Natural killer cell (primary cell): ENCODE measurements at regions not wholly inside any gene's neighbourhood (a gene's known extent, or its start where the extent isn't known, plus 50 kb on each side); places are given as distances from the start of the nearest gene placed in this dataset.

Experiments used
- ATAC-seq, 3 donors: fragments of 150-1000 bp in 2 of 3; fragments of 200-7000 bp in 1 of 3; cut with Tn5 transposase; 1 replicate in 1 of 3; 2 replicates in 2 of 3; pipeline ENCODE4 v1.10.0; 2021; ENCODE audit warnings: mild to moderate bottlenecking in 2 of 3, moderate library complexity in 2 of 3
- DNase-seq, 2 donors: peaks; one replicate each; pipeline versions ENCODE4 v3.0.0 to v3.0.0-alpha.2; 2013 to 2021; ENCODE audit warnings: mixed read lengths in 1 of 2
- H3K27ac ChIP-seq: one replicate; pipeline ENCODE4 v1.5.1; 2013; ENCODE audit warnings: mild to moderate bottlenecking, low read length
- H3K27me3 ChIP-seq: one replicate; pipeline ENCODE4 v1.6.1; 2013; ENCODE audit warnings: low read length; ENCODE audit not compliant: control insufficient read depth, insufficient read depth
- H3K36me3 ChIP-seq: one replicate; pipeline ENCODE4 v1.6.1; 2013; ENCODE audit warnings: low read length; ENCODE audit not compliant: control insufficient read depth, insufficient read depth
- H3K4me1 ChIP-seq: one replicate; pipeline ENCODE4 v1.6.1; 2013; ENCODE audit warnings: low read length; ENCODE audit not compliant: control insufficient read depth, insufficient read depth
- H3K4me3 ChIP-seq: one replicate; pipeline ENCODE4 v1.5.1; 2013; ENCODE audit warnings: low read length
- H3K9me3 ChIP-seq: one replicate; pipeline ENCODE4 v1.6.1; 2013; ENCODE audit warnings: low read length; ENCODE audit not compliant: control insufficient read depth, insufficient read depth
- H3K27ac Mint-ChIP-seq, 2 donors: one replicate each; pipeline ENCODE4 v1.8.0; 2022; ENCODE audit warnings: mild to moderate bottlenecking in 2 of 2, mixed read lengths in 2 of 2, moderate library complexity in 1 of 2
- H3K27me3 Mint-ChIP-seq, 2 donors: one replicate each; pipeline ENCODE4 v1.8.0; 2022; ENCODE audit warnings: low read depth in 2 of 2, mixed read lengths in 2 of 2
- H3K36me3 Mint-ChIP-seq: one replicate; pipeline ENCODE4 v1.8.0; 2022; ENCODE audit warnings: mixed read lengths
- H3K4me1 Mint-ChIP-seq, 2 donors: one replicate each; pipeline ENCODE4 v1.8.0; 2022; ENCODE audit warnings: mixed read lengths in 2 of 2
- H3K4me3 Mint-ChIP-seq: one replicate; pipeline ENCODE4 v1.8.0; 2022; ENCODE audit warnings: mild to moderate bottlenecking, moderate library complexity, mixed read lengths
- H3K9me3 Mint-ChIP-seq, 2 donors: one replicate each; pipeline ENCODE4 v1.8.0; 2022; ENCODE audit warnings: mixed read lengths in 2 of 2
- CTCF ChIP-seq: fragments of 200-600 bp; IDR thresholded peaks from one replicate; pipeline ENCODE4 v1.8.0; 2022; ENCODE audit warnings: antibody characterized with exemption
- WGBS: methylation state at CpG from one replicate; pipeline ENCODE4 v1.1.7; 2013; ENCODE audit warnings: missing lambda C conversion rate; ENCODE audit not compliant: insufficient coverage; 5-methylcytosine and 5-hydroxymethylcytosine counted together
- intact Hi-C: fragments of 100-400 bp; cut with micrococcal nuclease; formaldehyde crosslinking; loops from one replicate; pipeline ENCODE4 v1.14.2; 2022

- no peak overlapping the region for H3K4me3 ChIP-seq
- no peaks in the 10 kb centered on the region for H3K27me3 Mint-ChIP-seq
- no peak overlapping the region for H3K27ac ChIP-seq
- H3K36me3 Mint-ChIP-seq = peaks cover 16% of the 10 kb centered on the region
- ATAC-seq (no peak), DNase-seq (no peak)
- intact Hi-C loops = no loop called here
- H3K4me3 Mint-ChIP-seq = no peak overlapping the region
- H3K9me3 ChIP-seq = no peaks in the 10 kb centered on the region
- no peak overlapping the region for H3K27ac Mint-ChIP-seq
- no peaks in the 10 kb centered on the region for H3K4me1 ChIP-seq
- no peaks in the 10 kb centered on the region for H3K27me3 ChIP-seq
- H3K4me1 Mint-ChIP-seq = no peaks in the 10 kb centered on the region
- H3K9me3 Mint-ChIP-seq = peaks cover 17 to 18% of the 10 kb centered on the region in 2 donors
- TF ChIP-seq CTCF = no peak
- H3K36me3 ChIP-seq = no peaks in the 10 kb centered on the region
- no CpG with 5 or more reads among the region's 1 CpG for WGBS
Measured at GRCh38 chr11:81700076-81700475, 1033.6 kb downstream of the FAM181B start.

GRCh38 chr11:81687057-81687456 lies 1046.6 kb downstream of the FAM181B start:
- Mint-ChIP-seq H3K9me3 (peaks cover 0 to 2% of the 10 kb centered on the region in 2 donors), H3K4me1 (no peaks in the 10 kb centered on the region), H3K27me3 (no peaks in the 10 kb centered on the region), H3K4me3 (no peak overlapping the region), H3K36me3 (no peaks in the 10 kb centered on the region), H3K27ac (no peak overlapping the region)
- Histone ChIP-seq H3K36me3 (no peaks in the 10 kb centered on the region), H3K4me3 (no peak overlapping the region), H3K27ac (no peak overlapping the region), H3K9me3 (no peaks in the 10 kb centered on the region), H3K4me1 (no peaks in the 10 kb centered on the region), H3K27me3 (no peaks in the 10 kb centered on the region)
- 72% methylated on average over 2 of the region's 2 CpGs for WGBS
- DNase-seq (no peak), ATAC-seq (no peak)
- no peak for TF ChIP-seq CTCF
- intact Hi-C loops = no loop called here

GRCh38 chr11:81674211-81674610 lies 1059.5 kb downstream of the FAM181B start:
- Histone ChIP-seq H3K4me1 (no peaks in the 10 kb centered on the region), H3K27me3 (no peaks in the 10 kb centered on the region), H3K4me3 (no peak overlapping the region), H3K9me3 (no peaks in the 10 kb centered on the region), H3K27ac (no peak overlapping the region), H3K36me3 (no peaks in the 10 kb centered on the region)
- 61% methylated on average over 3 of the region's 3 CpGs for WGBS
- Mint-ChIP-seq H3K27me3 (no peaks in the 10 kb centered on the region), H3K9me3 (peaks cover 6 to 15% of the 10 kb centered on the region in 2 donors), H3K4me3 (no peak overlapping the region), H3K27ac (no peak overlapping the region), H3K36me3 (peaks cover 10% of the 10 kb centered on the region), H3K4me1 (no peaks in the 10 kb centered on the region)
- ATAC-seq = no peak
- intact Hi-C loops = no loop called here
- no peak for DNase-seq
- no peak for TF ChIP-seq CTCF

GRCh38 chr11:81673001-81673400 lies 1060.7 kb downstream of the FAM181B start:
- no peaks in the 10 kb centered on the region for H3K9me3 ChIP-seq
- no peaks in the 10 kb centered on the region for H3K27me3 ChIP-seq
- no peak overlapping the region for H3K27ac Mint-ChIP-seq
- no peak overlapping the region for H3K4me3 Mint-ChIP-seq
- H3K9me3 Mint-ChIP-seq = peaks cover 3 to 13% of the 10 kb centered on the region in 2 donors
- no peak overlapping the region for H3K4me3 ChIP-seq
- intact Hi-C loops = no loop called here
- peaks cover 4% of the 10 kb centered on the region for H3K36me3 Mint-ChIP-seq
- H3K27ac ChIP-seq = no peak overlapping the region
- DNase-seq (no peak), ATAC-seq (no peak)
- H3K36me3 ChIP-seq = no peaks in the 10 kb centered on the region
- H3K27me3 Mint-ChIP-seq = no peaks in the 10 kb centered on the region
- TF ChIP-seq CTCF = no peak
- no peaks in the 10 kb centered on the region for H3K4me1 Mint-ChIP-seq
- no peaks in the 10 kb centered on the region for H3K4me1 ChIP-seq
